ENCODE measurements at regions not wholly inside any gene's neighbourhood (a gene's known extent, or its start where the extent isn't known, plus 50 kb on each side); places are given as distances from the start of the nearest gene placed in this dataset.

- Mint-ChIP-seq H3K36me3 (ENCODE audit: unreplicated experiment) (no peaks in the 10 kb centered on the region), H3K27ac (ENCODE audit: unreplicated experiment) (no peak overlapping the region), H3K4me3 (ENCODE audit: unreplicated experiment) (no peak overlapping the region), H3K4me1 (ENCODE audit: low read depth, unreplicated experiment) (peaks cover 13% of the 10 kb centered on the region), H3K9me3 (ENCODE audit: unreplicated experiment) (peaks cover 2% of the 10 kb centered on the region), H3K27me3 (ENCODE audit: unreplicated experiment) (peaks cover 7% of the 10 kb centered on the region)
- TF ChIP-seq CTCF (IDR thresholded peaks at IDR 0.05; ENCODE audit: partially characterized antibody, unreplicated experiment): no peak
- DNase-seq: no peak
Measured at GRCh38 chr6:163723759-163724158, 309.2 kb downstream of the QKI start.

GRCh38 chr6:163721922-163722692, 307.6 kb downstream of the QKI start:
- H3K36me3 Mint-ChIP-seq (ENCODE audit: unreplicated experiment): no peaks in the 10 kb centered on the region
- no peak for DNase-seq
- H3K4me1 Mint-ChIP-seq (ENCODE audit: low read depth, unreplicated experiment): peaks cover 27% of the 10 kb centered on the region
- H3K27ac Mint-ChIP-seq (ENCODE audit: unreplicated experiment): no peak overlapping the region
- peaks cover 12% of the 10 kb centered on the region for H3K27me3 Mint-ChIP-seq (ENCODE audit: unreplicated experiment)
- no peak overlapping the region for H3K4me3 Mint-ChIP-seq (ENCODE audit: unreplicated experiment)
- TF ChIP-seq CTCF (IDR thresholded peaks at IDR 0.05; ENCODE audit: partially characterized antibody, unreplicated experiment): no peak
- peaks cover 11% of the 10 kb centered on the region for H3K9me3 Mint-ChIP-seq (ENCODE audit: unreplicated experiment)

- Mint-ChIP-seq H3K4me1 (ENCODE audit: low read depth, unreplicated experiment) (peaks cover 29% of the 10 kb centered on the region), H3K27ac (ENCODE audit: unreplicated experiment) (no peak overlapping the region), H3K4me3 (ENCODE audit: unreplicated experiment) (no peak overlapping the region), H3K27me3 (ENCODE audit: unreplicated experiment) (peaks cover 13% of the 10 kb centered on the region), H3K9me3 (ENCODE audit: unreplicated experiment) (peaks cover 14% of the 10 kb centered on the region), H3K36me3 (ENCODE audit: unreplicated experiment) (no peaks in the 10 kb centered on the region)
- no peak for DNase-seq
- no peak for TF ChIP-seq CTCF (IDR thresholded peaks at IDR 0.05; ENCODE audit: partially characterized antibody, unreplicated experiment)
Measured at GRCh38 chr6:163721435-163721834, 306.9 kb downstream of the QKI start.

GRCh38 chr6:163720460-163721235, 306.1 kb downstream of the QKI start:
- no peak for TF ChIP-seq CTCF (IDR thresholded peaks at IDR 0.05; ENCODE audit: partially characterized antibody, unreplicated experiment)
- H3K36me3 Mint-ChIP-seq (ENCODE audit: unreplicated experiment): no peaks in the 10 kb centered on the region
- H3K27ac Mint-ChIP-seq (ENCODE audit: unreplicated experiment): no peak overlapping the region
- peaks cover 29% of the 10 kb centered on the region for H3K4me1 Mint-ChIP-seq (ENCODE audit: low read depth, unreplicated experiment)
- peaks cover 13% of the 10 kb centered on the region for H3K27me3 Mint-ChIP-seq (ENCODE audit: unreplicated experiment)
- peaks cover 14% of the 10 kb centered on the region for H3K9me3 Mint-ChIP-seq (ENCODE audit: unreplicated experiment)
- H3K4me3 Mint-ChIP-seq (ENCODE audit: unreplicated experiment): no peak overlapping the region
- DNase-seq: no peak

- Mint-ChIP-seq H3K27me3 (ENCODE audit: unreplicated experiment) (peaks cover 13% of the 10 kb centered on the region), H3K9me3 (ENCODE audit: unreplicated experiment) (peaks cover 14% of the 10 kb centered on the region), H3K27ac (ENCODE audit: unreplicated experiment) (no peak overlapping the region), H3K4me3 (ENCODE audit: unreplicated experiment) (no peak overlapping the region), H3K4me1 (ENCODE audit: low read depth, unreplicated experiment) (peaks cover 29% of the 10 kb centered on the region), H3K36me3 (ENCODE audit: unreplicated experiment) (no peaks in the 10 kb centered on the region)
- no peak for DNase-seq
- TF ChIP-seq CTCF (IDR thresholded peaks at IDR 0.05; ENCODE audit: partially characterized antibody, unreplicated experiment): no peak
Measured at GRCh38 chr6:163720005-163720404, 305.5 kb downstream of the QKI start.
